HG03342 (cell line): ENCODE measurements at regions not wholly inside any gene's neighbourhood (a gene's known extent, or its start where the extent isn't known, plus 50 kb on each side); places are given as distances from the start of the nearest gene placed in this dataset.
"Not testable (repeated sequence)": the region's sequence is repeated elsewhere in the genome, so short reads cannot be mapped to it uniquely, and the experiment has no call there.

ENCODE experiments used
- ATAC-seq: cut with Tn5 transposase; IDR thresholded peaks from one replicate; pipeline ENCODE4 v1.9.1; 2021; ENCODE audit warnings: mild to moderate bottlenecking, moderate library complexity; ENCODE audit not compliant: unreplicated experiment

- ATAC-seq = no peak
Observed at GRCh38 chr14:38357557-38357956, 101.7 kb upstream of the CLEC14A start.

- not testable (repeated sequence) for ATAC-seq
Observed at GRCh38 chr14:38355473-38355872, 99.6 kb upstream of the CLEC14A start.

- ATAC-seq = no peak
Observed at GRCh38 chr14:38350102-38350501, 94.2 kb upstream of the CLEC14A start.

- no peak for ATAC-seq
Observed at GRCh38 chr14:38342803-38343202, 86.9 kb upstream of the CLEC14A start.

GRCh38 chr14:38339696-38340095 is 83.8 kb upstream of the CLEC14A start:
- no peak for ATAC-seq

GRCh38 chr14:38336298-38336697 is 80.4 kb upstream of the CLEC14A start:
- no peak for ATAC-seq

- ATAC-seq = no peak
Observed at GRCh38 chr14:38330275-38330674, 74.4 kb upstream of the CLEC14A start.

- no peak for ATAC-seq
Observed at GRCh38 chr14:38329246-38329645, 73.4 kb upstream of the CLEC14A start.

GRCh38 chr14:38316922-38317321 is 61.0 kb upstream of the CLEC14A start:
- ATAC-seq = no peak

- ATAC-seq = no peak
Observed at GRCh38 chr14:38311655-38312054, 55.8 kb upstream of the CLEC14A start.

GRCh38 chr14:38310420-38310995 is 54.6 kb upstream of the CLEC14A start:
- ATAC-seq = no peak

- ATAC-seq = no peak
Observed at GRCh38 chr14:38309522-38310277, 53.8 kb upstream of the CLEC14A start.
